ENCODE measurements at regions not wholly inside any gene's neighbourhood (a gene's known extent, or its start where the extent isn't known, plus 50 kb on each side); places are given as distances from the start of the nearest gene placed in this dataset.

- TF ChIP-seq, protein P1, sequence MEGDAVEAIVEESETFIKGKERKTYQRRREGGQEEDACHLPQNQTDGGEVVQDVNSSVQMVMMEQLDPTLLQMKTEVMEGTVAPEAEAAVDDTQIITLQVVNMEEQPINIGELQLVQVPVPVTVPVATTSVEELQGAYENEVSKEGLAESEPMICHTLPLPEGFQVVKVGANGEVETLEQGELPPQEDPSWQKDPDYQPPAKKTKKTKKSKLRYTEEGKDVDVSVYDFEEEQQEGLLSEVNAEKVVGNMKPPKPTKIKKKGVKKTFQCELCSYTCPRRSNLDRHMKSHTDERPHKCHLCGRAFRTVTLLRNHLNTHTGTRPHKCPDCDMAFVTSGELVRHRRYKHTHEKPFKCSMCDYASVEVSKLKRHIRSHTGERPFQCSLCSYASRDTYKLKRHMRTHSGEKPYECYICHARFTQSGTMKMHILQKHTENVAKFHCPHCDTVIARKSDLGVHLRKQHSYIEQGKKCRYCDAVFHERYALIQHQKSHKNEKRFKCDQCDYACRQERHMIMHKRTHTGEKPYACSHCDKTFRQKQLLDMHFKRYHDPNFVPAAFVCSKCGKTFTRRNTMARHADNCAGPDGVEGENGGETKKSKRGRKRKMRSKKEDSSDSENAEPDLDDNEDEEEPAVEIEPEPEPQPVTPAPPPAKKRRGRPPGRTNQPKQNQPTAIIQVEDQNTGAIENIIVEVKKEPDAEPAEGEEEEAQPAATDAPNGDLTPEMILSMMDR (IDR thresholded peaks at IDR 0.05): no peak
- no peak for TF ChIP-seq POLR2A (IDR thresholded peaks at IDR 0.05)
Measured at GRCh38 chr13:100746953-100747683, 72.5 kb upstream of the TMTC4 start.

All from body of pancreas (tissue), 4 donors.